CD4-positive, alpha-beta T cell treated with Interleukin-12 subunit alpha and Interleukin-12 subunit beta, for 1 hour (primary cell): ENCODE measurements at regions not wholly inside any gene's neighbourhood (a gene's known extent, or its start where the extent isn't known, plus 50 kb on each side); places are given as distances from the start of the nearest gene placed in this dataset.
A peak's percentile ranks its signal among the peaks of the same experiment; 100 is the strongest.
"Not testable (repeated sequence)": the region's sequence is repeated elsewhere in the genome, so short reads cannot be mapped to it uniquely, and the experiment has no call there.

Experiments used
- DNase-seq: peaks from one replicate; pipeline ENCODE4 v3.0.0-alpha.2; 2020

DNA sequence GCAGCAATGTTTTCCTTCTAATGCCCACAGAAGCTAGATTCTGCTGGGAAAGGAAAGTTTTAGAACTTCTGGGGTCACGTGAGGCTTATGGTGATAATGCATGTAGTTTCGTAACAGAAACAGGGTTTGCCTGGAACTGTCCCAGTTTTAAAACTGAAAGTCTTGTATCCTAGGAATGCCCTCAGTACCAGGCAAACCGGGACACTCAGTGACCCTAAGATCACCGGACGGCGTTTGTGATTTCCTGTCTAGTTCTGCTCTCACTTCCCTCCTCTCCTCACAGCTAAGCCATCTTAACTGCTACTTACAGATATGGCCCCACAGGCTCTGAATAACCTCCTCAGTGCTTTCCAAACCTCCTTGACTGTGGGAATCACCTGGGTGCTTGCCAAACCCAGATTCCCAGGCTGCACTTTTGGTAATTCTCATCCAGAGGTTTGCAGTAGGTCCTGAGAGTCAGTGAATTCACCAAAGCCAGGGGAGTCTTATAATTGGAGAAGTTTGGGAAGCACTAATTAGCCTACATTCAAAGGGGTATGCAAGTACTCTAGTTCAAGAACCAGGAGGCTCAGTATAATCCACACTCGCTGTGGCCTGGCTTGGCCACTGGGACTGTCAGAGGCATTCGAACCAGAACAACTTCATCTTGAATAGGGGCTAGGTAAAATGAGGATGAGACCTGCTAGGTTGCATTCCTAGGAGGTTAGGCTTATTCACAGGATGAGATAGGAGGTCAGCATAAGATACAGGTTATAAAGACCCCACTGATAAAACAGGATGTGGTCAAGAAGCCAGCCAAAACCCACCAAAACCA is 231.6 kb upstream of the MYLIP start:
- no peak for DNase-seq

DNA sequence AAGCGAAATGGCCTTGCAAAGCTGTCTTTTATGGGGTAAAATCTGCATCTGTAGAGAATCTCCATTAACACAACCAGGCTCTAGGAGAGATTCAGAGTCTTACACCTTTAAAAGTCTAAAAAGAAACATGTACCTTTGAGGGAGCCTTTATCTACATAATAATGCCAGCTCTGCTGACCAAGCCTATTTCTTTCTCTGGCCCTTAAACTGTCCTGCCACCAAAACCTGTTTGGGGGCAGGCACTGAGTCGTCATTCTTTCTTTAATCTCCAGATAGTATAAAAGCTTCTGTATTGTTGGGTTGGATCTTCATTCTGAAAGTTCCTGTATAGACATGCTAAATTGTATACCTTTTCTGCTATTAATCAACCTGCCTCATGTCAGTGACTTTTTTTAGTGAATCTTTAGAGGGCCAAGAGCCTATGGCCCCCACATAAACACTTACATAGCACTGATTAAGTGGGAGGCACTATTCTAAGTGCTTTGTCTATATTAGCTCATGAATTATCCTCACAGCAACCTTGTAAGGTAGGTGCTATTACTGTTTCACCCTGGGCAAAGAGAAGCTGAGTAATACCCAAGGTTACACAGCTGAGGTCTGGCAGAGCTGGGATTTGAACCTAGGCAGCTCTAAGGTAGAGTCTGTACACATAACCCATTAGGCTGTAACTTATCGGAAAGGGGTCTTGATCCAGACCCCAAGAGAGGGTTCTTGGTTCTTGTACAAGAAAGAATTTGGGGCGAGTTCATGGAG is 232.3 kb upstream of the DTNBP1 start:
- no peak for DNase-seq

DNA sequence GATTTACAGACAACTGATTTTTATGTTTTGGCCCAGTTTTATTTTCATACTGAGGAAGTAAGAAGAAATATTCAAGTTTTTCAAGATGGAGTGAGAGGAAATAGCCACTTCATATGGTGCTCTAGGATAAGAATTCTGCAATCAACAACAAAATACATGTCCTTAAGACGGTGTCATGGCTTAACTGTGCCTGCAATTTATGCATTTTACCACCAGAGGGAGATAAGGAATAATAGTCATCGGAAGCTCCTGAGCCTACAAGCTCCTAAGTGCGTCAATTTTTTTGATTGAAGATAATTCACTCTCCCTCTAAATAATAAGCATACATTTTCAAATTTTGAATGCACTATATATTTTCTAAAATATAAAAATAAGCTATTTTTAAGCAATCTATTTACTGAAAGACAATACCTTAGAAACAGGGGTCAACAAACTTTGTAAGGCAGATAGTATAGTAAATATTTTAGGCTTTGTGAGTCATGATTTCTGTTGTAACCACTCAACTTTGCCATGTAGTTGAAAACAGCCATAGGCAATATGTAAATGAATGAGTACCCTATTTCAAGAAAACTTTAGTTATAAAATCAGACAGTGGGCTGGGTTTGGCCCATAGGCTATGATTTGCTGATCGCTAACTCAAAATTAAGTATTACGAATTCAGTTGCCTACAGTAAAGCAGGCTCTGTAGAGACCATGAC is 230.9 kb upstream of the DTNBP1 start:
- peak; percentile 9 for DNase-seq

DNA sequence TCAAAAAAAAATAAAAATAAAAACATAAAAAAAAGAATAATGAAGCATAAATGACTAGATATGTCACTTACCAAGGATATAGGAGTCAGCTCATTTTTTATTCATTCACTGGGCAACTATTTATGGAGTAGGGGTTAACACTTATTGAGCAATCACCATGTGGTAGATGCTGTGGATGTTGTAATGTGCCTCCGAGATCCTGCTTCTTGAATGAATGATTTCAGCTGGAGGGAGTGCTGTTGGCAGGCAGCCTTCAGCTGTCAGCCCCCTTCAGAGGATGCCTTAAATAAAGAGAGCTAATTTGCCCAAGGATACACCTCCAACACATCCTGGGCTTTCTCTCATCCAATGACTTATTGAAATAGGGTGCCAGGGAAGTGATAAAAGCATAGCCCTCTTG is 229.5 kb upstream of the DTNBP1 start:
- DNase-seq: no peak

DNA sequence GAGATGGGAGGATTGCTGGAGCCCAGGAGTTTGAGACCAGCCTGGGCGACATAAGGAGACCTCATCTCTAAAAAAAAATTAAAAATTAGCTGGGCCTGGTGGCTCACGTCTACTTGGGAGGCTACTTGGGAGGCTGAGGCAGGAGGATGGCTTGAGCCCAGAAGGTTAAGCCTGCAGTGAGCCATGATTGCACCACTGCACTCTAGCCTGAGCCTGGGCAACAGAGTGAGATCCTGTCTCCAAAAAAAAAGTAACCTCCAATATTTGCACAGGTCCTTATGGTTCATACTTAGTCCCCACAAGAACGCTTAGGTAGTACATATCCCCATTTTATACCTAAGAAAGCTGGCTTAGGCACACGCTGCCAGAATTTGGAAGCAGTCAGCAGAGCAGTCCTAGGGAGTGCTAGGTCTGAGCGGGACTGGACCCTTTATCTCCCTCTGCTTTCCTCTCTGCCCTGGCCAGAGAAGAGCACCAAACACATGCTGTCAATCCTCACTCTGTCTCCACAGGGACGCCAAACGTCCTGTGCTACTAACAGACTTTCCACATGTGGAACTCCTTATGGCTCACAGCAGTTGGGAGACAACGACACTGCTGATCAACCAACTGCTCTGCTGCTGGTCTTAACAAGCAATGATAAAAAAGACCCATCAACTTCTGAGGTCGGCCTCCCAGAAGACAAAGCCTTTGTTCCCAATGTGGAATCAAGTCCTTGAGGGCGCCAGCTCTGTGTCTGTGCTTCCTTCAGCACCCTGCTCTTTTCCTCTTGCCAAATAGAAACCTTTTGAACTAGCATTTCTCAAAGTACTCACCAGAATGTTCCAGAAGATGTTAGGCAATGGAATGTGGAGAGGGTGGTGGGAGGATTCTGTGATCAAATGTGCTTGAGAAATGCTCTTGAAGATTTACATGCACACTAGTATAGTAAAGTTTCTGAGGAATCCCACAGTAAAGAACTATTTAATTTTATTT is 226.3 kb upstream of the DTNBP1 start:
- no peak for DNase-seq

DNA sequence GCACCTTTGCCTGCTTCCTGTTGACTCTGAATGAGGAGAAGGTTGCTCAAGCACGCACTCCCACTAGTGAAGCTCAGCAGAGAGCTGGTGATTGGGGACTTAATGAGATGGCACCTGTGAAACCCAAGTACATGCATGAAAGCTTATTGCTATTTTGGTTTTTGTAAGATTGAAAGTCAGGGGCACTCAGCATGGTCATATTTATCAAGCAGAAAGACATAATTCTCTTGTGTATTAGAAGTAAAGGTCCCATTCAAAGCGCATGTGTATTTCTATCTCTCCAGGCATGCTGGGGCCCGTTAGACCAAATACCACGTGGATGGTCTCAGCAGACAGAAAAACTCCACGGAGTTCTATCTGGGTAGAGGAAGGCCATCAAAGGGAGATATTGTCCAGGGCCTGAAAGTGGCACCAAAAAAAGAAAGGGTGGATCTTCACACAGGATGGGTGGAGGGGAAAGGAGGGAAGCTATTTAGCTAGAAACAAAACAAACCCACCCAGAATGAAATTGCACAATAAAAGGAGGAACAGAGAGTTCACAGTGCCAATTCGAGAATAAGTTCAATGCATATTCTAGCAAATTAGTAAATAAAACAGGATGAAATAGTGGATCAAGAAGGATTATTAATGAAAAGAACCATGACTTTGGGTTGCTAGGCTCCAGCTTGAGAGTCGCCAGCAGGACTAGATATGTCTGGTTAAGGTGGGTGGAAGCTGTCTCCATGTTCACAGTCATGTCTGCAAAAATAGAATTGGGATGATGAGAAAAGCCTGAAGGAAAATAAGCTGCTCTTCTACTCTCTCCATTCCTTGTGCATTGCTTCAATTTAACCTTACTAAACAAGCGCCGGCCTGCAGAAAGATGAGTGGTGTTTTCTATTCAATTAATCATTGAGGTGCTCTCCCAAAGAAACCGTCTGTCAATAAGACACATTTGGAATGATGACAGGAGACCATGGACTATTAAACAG is 224.9 kb upstream of the DTNBP1 start:
- no peak for DNase-seq

DNA sequence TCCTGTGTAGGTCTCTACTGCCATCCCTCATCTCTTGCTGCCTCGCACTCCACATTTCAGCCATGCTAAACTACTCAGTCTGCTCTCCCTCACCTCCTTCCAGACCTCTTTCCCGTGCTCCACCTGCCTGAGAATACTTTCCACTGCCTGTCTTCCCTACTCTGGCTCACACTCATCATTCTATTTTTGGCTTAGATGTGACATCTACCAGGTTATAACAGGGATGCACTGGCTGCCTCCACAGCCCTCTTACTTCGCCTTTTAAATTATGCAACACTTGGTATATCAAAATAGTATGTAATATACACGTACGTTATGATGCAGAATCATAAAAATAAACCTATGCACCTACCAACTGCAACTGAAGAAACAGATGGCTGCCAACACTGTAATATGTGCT is 222.8 kb upstream of the DTNBP1 start:
- DNase-seq: no peak

DNA sequence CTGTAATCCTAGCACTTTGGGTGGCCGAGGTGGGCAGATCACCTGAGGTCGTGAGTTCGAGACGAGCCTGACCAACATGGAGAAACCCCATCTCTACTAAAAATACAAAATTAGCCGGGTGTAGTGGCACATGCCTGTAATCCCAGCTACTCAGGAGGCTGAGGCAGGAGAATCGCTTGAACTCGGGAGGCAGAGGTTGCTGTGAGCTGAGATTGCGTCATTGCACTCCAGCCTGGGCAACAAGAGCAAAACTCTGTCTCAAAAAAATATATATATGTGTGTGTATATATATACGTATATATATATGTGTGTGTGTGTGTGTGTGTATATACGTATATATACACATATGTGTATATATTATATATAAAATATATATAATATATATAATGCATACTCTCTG is 220.8 kb upstream of the DTNBP1 start:
- not testable (repeated sequence) for DNase-seq

DNA sequence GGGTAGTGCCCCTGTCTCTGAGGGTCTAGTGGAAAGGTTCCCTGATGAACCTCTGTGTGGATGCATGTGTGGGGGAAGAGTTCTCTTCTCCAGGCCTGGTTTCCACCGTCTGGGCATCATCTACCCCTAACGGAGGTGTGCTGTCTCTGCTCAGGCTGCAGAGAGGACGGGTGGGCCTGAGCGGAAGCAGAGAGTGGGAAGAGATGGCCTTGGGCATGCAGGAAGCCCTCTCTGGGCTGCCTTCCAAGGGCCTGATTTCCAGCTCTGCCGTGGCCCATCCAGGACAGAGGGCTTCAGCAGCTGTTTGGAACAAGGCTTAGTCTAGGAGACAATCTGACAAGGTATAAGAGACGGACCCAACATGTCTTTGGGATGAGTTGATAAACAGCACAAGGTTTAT is 220.1 kb upstream of the DTNBP1 start:
- no peak for DNase-seq

DNA sequence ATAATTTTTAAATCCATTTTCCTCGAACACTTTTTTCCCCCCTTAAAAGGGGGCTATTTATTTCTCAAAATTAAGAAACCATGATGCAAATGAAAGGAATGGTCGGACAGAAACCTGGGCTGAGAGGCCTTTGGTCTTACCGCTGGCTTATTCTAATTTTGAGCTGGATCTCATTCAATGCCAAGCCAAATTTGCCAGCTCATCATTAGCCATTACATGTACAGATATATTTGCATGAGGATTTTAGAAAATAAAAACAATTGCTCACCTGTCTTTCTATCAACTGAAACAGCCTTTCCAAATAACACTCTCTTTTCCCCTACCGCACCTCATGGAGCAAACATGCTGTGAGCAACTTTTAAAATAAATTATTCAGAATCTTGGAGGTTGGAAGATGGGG is 219.5 kb upstream of the DTNBP1 start:
- DNase-seq: no peak

DNA sequence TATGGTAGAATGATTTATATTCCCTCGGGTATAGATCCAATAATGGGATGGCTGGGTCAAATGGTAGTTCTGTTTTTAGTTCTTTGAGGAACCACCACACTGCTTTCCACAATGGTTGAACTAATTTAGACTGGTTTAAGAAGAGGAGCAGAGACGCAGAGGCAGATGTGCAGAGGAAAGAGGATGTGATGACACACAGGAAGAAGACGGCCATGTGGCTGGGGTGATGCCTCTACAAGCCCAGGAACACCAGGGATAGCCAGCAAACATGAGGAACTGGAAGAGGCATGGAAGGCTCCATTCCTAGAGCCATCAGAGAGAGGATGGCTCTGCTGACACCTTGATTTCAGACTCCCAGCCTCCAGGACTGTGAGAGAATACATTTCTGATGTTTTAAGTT is 218.3 kb upstream of the DTNBP1 start:
- no peak for DNase-seq

DNA sequence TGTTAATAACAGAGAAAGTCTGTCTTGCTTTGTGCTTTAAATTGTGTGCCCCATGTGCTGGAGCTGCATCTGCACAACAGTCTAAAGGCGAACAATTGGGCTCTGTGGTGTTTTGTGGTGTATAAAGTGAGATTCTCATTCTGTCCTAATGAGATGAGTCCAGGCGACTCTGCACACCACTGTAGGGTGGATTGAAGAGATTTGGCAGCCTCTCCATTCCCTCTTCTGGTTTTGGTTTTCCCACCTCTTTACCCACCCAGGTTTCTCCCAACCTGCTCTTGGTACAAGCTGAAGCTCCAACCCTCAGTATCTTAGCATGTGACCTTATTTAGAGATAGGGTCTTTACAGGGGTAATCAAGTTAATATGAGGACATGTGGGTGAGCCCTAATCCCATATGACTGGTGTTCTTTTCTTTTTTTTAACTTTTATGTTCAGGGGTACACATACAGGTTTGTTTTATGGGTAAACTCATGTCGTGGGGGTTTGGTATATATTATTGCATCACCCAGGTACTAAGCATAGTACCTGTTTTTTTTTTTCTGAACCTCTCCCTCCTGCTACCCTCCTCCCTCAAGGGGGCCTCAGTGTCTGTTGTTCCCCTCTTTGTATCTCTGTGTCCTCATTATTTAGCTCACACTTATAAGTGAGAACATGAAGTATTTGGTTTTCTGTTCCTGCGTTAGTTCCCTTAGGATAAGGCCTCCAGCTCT is 217.6 kb upstream of the DTNBP1 start:
- no peak for DNase-seq

DNA sequence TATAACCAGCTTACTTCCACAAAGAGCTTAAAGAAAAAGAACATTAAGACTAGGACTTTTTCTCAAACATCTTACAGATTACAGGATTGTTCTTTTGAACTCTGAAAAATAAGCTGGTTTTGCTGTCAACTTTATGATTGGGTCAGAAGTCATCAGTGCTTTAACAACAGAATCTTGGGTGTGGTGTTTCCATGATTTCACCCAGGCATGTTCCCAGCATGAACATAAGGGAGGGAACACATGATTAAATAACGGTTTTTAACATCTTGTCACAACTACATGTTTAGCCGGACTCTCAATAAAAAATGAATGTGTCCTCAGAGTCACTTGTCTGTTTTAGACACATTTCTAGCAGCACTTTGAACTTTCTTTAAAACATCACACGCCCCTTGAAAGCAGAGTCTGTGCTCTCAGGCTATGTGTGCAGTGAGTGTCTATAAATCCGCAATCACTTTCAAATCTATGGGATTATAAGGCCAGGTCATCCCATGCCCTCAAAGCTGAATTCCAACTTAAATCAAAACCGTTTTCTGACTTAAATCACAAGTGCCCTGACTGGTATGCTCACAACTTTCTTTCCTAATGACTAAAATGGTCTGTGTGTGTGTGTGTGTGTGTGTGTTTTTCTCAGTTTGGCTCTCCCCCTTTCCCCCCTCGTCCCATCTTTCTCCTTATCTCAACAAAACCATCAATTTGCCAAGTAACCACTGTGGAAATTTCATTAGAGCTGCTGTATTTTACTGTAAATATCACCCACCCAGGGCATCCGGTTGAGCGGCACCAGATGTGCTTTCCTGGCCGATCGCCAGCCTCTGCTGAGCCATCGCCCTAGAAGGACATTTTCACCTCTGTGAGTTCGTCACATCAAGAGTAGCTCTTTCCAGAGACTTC is 216.8 kb upstream of the DTNBP1 start:
- DNase-seq: peak; percentile 35

DNA sequence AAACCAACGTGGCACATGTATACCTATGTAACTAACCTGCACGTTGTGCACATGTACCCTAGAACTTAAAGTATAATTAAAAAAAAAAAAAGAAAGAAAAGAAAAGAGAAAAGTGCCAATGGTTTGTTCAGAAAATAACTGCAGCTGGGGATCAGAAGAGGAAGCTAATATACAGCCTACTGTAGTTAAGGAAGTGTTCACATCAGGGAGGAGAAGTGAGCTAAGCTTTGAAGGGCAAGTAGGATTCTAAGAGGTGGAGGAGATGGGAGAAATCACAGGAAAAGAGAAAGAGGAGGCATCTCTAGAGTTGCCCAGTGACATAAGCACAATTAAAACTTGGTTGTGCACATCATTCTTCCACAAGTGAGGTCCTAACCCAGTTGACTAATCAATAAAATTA is 214.4 kb upstream of the DTNBP1 start:
- DNase-seq: no peak

DNA sequence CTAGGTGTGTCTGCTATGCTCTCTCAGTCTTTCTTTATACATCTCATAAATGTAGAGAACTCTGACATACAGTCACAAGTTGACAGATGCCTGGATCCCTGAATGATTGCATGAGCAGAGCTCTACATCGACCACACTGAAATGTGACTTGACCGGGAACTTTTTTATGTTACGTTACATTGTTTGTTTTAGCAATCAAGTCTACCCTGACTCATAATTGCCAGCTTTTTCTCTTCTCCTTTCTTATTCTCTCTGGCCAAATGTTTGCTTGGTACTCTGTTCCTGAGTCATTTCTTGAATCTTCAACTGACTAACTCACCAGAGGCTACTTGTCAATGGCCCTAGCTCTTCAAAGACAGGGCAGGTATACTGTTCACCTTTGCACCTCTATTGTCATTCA is 213.6 kb upstream of the DTNBP1 start:
- DNase-seq: no peak

DNA sequence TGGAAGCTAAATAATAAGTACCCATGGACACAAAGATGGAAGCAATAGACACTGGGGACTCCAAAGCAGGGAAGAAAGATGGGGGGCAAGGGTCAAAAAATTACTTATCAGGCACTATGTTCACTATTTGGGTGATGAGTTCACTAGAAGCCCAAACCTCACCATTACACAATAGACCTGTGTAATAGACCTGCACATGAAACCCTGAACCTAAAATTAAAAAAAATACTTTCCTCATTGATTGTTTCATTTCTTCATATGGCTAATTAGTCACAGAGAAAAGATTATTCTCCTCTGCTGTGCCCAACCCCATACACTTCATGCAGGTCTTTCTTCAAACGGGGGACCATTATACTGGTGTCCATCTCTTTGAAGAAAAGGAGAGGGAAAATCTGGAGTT is 213.0 kb upstream of the DTNBP1 start:
- DNase-seq: no peak

DNA sequence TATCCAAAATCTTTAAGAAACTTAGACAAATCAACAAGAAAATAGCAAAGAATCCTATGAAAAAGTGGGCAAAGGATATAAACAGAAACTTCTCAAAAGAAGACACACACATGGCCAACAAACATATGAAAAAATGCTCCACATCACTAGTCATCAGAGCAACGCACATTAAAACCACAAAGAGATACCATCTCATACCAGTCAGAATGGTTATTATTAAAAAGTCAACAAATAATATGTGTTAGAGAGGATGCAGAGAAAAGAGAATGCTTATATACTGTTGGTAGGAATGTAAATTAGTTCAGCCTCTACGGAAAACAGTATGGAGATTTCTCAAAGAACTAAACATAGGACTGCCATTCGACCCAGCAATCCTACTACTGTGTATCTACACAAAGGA is 212.0 kb upstream of the DTNBP1 start:
- DNase-seq: no peak

DNA sequence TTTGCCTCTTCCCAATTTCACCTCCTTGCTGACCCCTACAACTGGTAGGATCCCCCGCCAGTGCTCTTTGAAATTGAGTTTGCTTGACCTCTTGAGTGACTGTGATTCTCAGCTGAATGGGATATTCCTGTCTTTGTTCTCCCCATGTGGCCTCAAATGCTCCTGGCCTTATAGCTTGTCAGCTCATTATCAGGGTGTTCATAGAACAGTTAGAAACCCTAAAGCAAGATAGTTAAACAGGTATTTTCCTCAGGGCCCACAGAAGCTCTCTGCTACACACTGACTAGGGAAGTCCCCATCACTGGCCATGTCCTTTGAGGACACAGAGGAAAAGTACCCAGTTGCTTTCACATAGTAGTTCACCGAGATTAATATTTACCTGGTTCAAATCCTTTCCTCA is 211.5 kb upstream of the DTNBP1 start:
- no peak for DNase-seq

DNA sequence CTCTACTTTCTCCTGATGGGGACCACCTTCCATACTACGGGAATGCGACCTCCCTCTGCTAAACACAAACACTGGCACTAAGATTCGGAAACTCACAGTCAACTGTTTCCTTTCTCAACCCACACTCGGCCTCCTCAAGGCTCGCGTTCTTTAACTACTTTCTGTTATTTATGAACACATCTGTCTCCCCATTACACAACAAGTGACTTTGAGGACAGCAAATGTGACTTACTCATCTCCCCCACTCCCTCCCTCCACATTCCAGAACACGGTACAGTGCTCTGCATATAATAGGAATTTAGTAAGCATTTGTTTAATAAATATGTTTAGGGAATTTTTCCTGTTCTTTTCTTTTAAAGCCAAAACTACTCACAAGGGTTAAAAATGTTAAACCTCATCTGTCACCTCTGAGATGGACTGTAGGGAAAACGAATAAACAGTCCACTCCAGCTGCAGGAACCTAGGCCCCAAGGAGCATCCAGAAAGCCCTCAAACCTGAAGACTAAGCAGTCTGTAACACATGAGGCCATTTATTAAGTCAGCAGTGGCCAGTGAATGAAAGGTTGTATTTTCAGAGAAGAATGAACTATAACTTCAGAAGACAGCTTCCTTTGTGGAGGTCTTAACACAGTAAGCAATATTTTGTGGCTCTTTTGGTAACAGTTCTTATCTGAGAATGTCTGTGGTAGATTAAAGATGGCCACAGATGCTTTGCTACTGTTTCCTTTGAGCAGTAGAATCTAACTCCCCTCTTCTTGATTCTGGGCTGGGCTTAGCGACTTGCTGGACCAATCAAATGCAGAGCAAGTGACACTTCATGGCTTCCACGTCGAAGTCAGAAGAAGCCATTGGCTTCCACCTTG is 209.6 kb upstream of the DTNBP1 start:
- no peak for DNase-seq
